Mucosa of rectum (tissue), 2 donors: ENCODE measurements at regions not wholly inside any gene's neighbourhood (a gene's known extent, or its start where the extent isn't known, plus 50 kb on each side); places are given as distances from the start of the nearest gene placed in this dataset.

Experiments used
- H3K27ac ChIP-seq, 2 donors: one replicate each; pipeline ENCODE4 v1.7.0; 2013; ENCODE audit warnings: inconsistent platforms in 2 of 2, low read depth in 2 of 2, low read length in 2 of 2
- H3K27me3 ChIP-seq, 2 donors: one replicate each; pipeline ENCODE4 v1.7.0; 2013; ENCODE audit warnings: low read length in 2 of 2; ENCODE audit not compliant: control insufficient read depth in 2 of 2, insufficient read depth in 2 of 2
- H3K36me3 ChIP-seq, 2 donors: one replicate each; pipeline ENCODE4 v1.7.0; 2013; ENCODE audit warnings: low read length in 2 of 2; ENCODE audit not compliant: control insufficient read depth in 2 of 2, insufficient read depth in 2 of 2
- H3K4me1 ChIP-seq, 2 donors: one replicate each; pipeline ENCODE4 v1.7.0; 2013; ENCODE audit warnings: low read length in 2 of 2, mild to moderate bottlenecking in 1 of 2; ENCODE audit not compliant: control insufficient read depth in 2 of 2, insufficient read depth in 2 of 2
- H3K4me3 ChIP-seq, 2 donors: one replicate each; pipeline ENCODE4 v1.7.0; 2013; ENCODE audit warnings: low read length in 2 of 2
- H3K9ac ChIP-seq, 2 donors: one replicate each; pipeline ENCODE4 v1.7.0; 2013; ENCODE audit warnings: low read length in 2 of 2, low read depth in 1 of 2, mild to moderate bottlenecking in 1 of 2
- H3K9me3 ChIP-seq, 2 donors: one replicate each; pipeline ENCODE4 v1.7.0; 2013; ENCODE audit warnings: low read length in 2 of 2; ENCODE audit not compliant: control insufficient read depth in 2 of 2
- donor health status: healthy.
- donor health status: Normal muscosa, but diverticular disease.

DNA sequence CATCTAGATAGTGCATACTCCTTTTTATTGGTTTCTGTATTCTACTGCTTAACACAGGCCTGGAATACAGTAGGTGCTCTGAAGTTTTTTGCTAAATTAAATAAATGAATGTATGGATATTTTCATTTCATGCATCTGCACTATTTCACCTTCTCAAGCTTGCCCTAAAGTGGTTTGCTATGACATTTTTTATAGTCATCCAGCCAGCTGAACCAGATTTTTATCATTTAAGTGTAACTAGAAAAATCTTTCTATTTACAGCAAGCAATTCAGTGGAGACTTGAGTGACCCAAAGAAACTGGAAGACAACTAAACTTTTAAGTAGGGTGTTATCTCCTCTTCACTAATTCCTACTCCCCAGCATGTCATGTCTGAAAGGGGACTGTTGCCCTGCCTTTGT is 354.9 kb downstream of the OSR1 start:
- H3K4me3 ChIP-seq = no peak overlapping the region
- H3K4me1 ChIP-seq = no peaks in the 10 kb centered on the region
- no peak overlapping the region for H3K9ac ChIP-seq
- H3K9me3 ChIP-seq = no peaks in the 10 kb centered on the region
- H3K36me3 ChIP-seq = no peaks in the 10 kb centered on the region
- no peak overlapping the region for H3K27ac ChIP-seq
- no peaks in the 10 kb centered on the region for H3K27me3 ChIP-seq

DNA sequence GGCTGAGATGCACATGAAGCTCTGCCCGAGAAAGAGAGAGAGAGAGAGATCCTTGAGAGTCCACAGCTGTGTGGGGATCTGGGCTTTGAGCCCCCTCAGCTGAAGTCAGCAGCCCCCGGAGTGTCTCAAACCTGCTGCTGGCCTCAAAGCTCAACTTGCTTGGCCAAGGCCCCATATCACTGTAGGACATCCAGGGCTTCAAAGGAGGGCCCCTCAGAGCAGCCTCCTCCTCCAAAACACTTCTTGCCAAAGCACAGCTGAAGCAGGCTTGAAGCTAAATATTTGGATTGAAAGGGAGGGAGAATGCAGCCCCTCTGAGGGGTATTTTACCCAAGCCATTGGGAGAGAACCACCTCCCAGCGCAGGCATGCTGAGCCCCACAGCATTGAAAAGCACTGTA is 357.6 kb downstream of the OSR1 start:
- H3K27ac ChIP-seq = no peak overlapping the region
- H3K4me3 ChIP-seq = no peak overlapping the region
- no peaks in the 10 kb centered on the region for H3K9me3 ChIP-seq
- no peak overlapping the region for H3K9ac ChIP-seq
- H3K4me1 ChIP-seq = no peaks in the 10 kb centered on the region
- no peaks in the 10 kb centered on the region for H3K27me3 ChIP-seq
- H3K36me3 ChIP-seq = no peaks in the 10 kb centered on the region

DNA sequence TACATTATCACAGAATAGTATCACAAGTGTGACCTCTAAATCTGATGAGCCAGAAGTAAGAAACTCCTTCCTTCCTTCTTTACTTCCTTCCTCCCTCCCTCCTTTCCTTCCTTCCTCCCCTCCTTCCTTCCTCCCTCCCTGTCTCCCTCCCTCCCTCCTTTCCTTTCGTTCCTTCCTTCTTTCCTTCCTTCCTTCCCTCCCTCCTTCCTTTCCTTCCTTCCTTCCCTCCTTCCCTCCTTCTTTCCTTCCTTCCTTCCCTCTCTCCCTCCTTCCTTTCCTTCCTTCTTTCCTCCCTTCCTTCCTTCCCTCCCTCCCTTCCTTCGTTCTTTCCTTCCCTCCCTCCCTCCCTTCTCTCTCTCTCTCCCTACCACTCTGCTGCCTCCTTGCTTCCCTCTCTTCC is 359.2 kb downstream of the OSR1 start:
- no peaks in the 10 kb centered on the region for H3K27me3 ChIP-seq

DNA sequence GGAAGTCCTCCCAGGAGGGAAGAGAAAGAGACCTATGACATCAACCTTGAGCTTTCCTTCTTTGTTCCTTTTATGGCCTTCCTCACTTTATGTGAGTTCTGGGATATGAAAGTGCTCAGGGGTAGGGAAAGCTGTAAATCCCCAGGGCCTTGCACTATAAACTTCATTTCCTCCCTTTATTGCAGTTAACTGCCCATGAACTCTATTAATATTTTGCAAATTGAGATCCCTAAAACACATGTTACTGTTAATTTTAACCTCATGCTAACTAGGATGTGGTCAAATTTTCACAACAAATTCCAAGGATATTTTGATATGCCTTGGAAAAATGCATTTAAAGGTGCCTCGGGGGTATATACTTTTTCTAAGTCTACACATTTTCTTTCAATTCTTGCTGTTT is 359.9 kb downstream of the OSR1 start:
- no peak overlapping the region for H3K4me3 ChIP-seq
- H3K4me1 ChIP-seq = no peaks in the 10 kb centered on the region
- H3K9me3 ChIP-seq = no peaks in the 10 kb centered on the region
- H3K9ac ChIP-seq = no peak overlapping the region
- H3K27me3 ChIP-seq = no peaks in the 10 kb centered on the region
- no peak overlapping the region for H3K27ac ChIP-seq
- H3K36me3 ChIP-seq = no peaks in the 10 kb centered on the region

More for the DNA sequence above, 359.2 kb downstream of the OSR1 start:
- Histone ChIP-seq H3K9ac (no peak overlapping the region), H3K36me3 (no peaks in the 10 kb centered on the region), H3K9me3 (no peaks in the 10 kb centered on the region), H3K27ac (no peak overlapping the region), H3K4me3 (no peak overlapping the region), H3K4me1 (no peaks in the 10 kb centered on the region)

DNA sequence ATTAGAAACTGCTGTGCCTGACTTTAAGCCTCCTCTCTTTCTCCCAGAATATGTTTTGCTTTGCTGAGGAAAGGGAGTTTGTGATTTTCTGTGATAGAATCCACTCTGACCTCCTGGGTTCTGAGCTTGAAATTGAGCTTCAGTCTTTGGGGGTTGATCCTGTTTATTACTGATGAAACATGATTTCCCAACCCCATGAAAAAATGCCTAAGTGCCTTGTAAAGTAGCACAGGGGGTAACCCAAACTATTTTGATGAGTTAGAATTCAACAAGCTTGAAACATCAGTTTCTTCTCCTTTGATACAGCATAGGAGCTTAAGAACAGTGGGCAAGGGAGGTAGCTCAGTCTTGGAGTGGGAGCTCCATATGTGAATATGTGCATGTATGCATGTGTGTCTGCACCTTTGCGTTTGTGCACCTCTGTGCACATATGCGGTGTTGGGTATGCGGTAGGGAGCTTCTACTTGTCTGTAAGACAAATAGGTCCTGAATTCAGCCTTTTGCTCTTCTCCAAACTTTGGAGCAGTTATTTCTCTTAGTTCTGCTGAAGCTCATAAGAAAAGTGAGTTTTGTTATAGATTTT is 364.6 kb downstream of the OSR1 start:
- no peak overlapping the region for H3K27ac ChIP-seq
- no peak overlapping the region for H3K4me3 ChIP-seq
- no peak overlapping the region for H3K9ac ChIP-seq
- H3K27me3 ChIP-seq = no peaks in the 10 kb centered on the region
- H3K9me3 ChIP-seq = no peaks in the 10 kb centered on the region
- H3K4me1 ChIP-seq = peaks cover 0 to 5% of the 10 kb centered on the region in 2 donors
- H3K36me3 ChIP-seq = no peaks in the 10 kb centered on the region

DNA sequence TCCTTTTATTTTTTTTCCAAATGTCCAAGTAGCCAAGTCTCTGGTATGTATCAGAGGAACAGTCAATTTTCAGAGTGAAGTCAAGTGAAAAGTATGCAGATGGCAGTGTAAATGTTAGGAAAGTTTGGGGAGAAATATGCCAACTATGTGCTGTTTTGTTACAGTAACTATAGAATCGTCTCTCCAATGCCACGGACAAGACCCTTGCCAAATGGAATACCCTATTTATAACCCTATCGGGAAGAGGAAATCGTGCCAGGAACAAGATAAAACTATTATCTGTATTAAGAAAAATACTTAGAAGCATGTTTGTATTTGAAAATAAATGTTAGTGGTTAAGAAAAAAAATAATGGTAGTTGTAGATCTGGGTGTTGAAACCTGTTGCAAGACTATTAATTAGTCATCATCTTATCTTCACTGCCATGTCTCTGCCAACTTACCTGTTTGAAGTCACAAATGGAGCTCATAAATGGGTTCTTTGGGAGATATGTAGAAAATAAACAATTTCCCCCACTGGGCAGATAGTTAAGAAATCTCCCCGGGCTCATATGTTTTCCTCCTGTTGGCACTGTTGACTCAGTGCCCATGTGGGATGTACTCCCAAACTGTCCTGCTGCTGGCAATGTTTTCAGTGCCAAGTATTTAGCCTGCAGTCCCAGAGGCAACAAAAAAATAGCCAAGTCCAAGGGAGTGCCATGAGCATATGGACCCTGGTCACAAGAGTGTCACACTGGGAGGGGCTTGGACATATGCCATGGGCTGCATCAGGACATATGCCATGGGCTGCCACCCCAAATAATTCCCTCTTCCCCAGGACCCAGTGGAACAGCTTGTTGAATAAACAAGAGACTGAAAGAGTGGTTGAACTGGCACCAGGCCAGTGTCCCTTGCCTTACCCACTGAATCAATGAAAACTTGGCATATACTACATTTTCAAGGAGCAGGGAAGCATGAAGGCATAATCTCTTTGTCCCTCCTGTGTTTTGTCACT is 366.9 kb downstream of the OSR1 start:
- no peak overlapping the region for H3K4me3 ChIP-seq
- H3K36me3 ChIP-seq = no peaks in the 10 kb centered on the region
- H3K9me3 ChIP-seq = no peaks in the 10 kb centered on the region
- H3K9ac ChIP-seq = no peak overlapping the region
- H3K27ac ChIP-seq = no peak overlapping the region
- H3K4me1 ChIP-seq = peaks cover 0 to 5% of the 10 kb centered on the region in 2 donors
- no peaks in the 10 kb centered on the region for H3K27me3 ChIP-seq

DNA sequence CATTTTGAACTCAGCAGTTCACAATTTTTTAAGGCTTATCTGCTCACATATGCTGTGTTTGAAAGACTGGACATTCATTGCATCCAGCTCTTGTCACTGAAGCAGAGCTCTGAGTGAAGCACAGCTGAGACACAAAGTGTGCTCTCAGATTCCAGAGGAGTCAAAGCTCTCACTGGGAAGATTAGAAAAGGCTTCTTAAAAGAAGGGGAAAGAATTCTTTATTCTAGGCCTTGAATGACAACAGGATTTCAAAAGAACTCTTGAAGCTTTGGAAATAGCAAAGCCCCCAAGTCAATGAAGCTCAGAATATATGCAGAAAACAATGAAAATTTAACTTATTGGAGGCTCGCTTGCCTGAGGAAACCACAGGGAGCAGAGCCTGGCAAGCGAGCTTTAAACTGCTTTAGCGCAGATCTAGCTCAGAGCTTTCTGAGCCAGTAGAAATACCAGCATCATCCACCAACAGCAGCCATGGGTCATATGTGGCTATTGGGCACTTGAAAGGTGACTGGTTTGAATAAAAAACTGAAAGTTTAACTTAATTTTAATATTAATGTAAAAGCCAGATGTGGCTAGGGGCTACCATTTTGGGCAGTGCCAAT is 369.7 kb downstream of the OSR1 start:
- no peaks in the 10 kb centered on the region for H3K27me3 ChIP-seq
- no peak overlapping the region for H3K9ac ChIP-seq
- H3K4me3 ChIP-seq = no peak overlapping the region
- H3K4me1 ChIP-seq = peaks cover 0 to 5% of the 10 kb centered on the region in 2 donors
- no peaks in the 10 kb centered on the region for H3K36me3 ChIP-seq
- no peaks in the 10 kb centered on the region for H3K9me3 ChIP-seq
- no peak overlapping the region for H3K27ac ChIP-seq

DNA sequence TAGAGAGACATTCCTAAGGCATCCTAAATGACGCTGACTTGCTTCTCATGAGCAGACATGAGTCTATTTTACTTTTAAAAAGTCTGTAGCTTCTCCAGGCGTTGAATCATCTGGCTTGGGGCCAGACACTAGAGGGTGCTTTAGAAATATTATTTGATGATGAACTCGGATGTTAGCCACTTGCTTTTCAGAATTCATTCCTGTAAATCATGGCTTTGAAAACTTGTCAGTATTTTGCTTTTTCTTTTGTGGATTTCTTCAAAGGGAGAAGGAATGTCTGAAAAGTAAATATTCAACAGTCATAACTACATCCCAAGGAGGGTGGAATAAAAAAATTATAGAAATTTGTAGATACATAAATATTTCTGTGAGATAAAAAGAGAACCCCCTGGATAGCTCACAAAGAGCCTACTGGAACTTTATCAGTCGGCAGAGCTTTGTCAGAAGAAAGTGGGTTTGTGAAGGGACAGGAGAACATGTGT is 370.8 kb downstream of the OSR1 start:
- Histone ChIP-seq H3K4me3 (no peak overlapping the region), H3K9ac (no peak overlapping the region), H3K36me3 (no peaks in the 10 kb centered on the region), H3K9me3 (no peaks in the 10 kb centered on the region), H3K27ac (no peak overlapping the region), H3K4me1 (peaks cover 0 to 5% of the 10 kb centered on the region in 2 donors), H3K27me3 (no peaks in the 10 kb centered on the region)

DNA sequence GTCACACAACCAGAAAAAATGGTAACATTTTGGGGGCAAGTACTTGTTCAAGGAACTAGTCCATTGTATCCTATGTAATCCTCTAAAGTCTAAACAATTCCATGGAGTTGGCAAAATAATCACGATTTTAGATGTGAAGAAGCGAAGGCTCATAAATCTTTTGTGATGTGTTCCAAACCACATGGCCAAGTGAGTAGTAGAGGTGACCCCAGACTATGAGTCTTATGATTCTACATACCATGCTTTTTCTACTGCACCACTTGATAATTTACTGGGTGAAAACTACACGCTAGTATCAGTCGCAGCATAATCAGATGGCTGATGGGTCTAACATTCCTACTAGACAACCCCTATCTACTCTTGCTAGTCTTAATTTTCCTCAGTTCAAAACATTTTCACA is 371.4 kb downstream of the OSR1 start:
- peaks cover 0 to 4% of the 10 kb centered on the region in 2 donors for H3K4me1 ChIP-seq
- no peaks in the 10 kb centered on the region for H3K9me3 ChIP-seq
- no peaks in the 10 kb centered on the region for H3K36me3 ChIP-seq

DNA sequence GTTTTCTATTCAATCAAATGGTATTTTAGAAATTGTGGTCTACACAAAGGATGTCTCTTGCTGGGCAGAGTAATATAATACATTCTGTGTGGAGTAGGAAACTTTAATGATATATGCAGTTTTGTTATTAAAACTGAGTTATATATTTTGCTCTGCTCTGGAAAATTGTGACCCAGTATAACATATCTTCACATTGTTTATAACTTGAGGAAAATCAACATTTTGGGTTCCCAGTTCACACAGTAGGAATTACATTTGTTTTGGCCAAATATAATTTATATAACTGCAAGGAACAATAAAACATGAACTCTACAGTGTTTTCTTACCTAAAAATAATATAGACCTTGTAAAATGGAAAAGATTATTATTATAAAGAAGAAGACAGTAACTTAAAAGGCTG is 372.4 kb downstream of the OSR1 start:
- Histone ChIP-seq H3K9me3 (no peaks in the 10 kb centered on the region), H3K9ac (no peak overlapping the region), H3K36me3 (no peaks in the 10 kb centered on the region), H3K27ac (no peak overlapping the region), H3K4me3 (no peak overlapping the region), H3K4me1 (no peaks in the 10 kb centered on the region), H3K27me3 (no peaks in the 10 kb centered on the region)

More for the DNA sequence above, 371.4 kb downstream of the OSR1 start:
- H3K27me3 ChIP-seq = no peaks in the 10 kb centered on the region
- H3K4me3 ChIP-seq = no peak overlapping the region
- no peak overlapping the region for H3K9ac ChIP-seq
- no peak overlapping the region for H3K27ac ChIP-seq
